ENCODE measurements at regions not wholly inside any gene's neighbourhood (a gene's known extent, or its start where the extent isn't known, plus 50 kb on each side); places are given as distances from the start of the nearest gene placed in this dataset.

DNA sequence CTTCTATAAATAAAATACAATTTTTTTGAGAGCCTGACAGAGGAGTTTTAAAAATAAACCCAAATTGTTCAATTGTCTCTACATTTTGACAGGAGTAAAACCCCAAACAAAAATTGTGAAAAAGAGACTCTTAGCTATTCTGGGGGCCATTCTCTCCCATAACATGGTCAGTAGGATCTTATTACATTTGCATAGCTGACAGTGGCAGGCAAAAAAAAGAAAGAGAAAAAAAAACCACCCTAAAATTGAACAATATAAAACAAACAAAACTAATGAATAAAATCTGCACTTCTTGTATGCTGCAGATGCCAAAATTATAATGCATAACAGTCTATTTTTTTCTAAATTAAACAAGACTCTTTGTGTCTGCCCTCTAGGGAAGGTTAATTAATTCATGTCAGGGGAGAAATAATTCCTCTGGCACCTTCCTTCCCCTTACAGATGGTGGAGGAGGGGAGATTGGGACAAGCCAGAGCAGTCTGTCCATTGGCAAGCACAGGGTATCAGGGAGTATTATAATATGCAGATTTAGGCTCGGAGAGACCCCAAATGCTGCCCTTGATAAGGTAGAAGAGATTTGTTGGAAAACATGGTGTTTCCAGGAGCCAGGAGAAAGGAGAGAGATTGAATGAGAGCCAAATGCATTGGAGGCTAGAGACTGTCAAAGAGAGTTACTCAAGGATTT is 79.7 kb upstream of the CDH6 start:
- no peak for DNase-seq (ENCODE audit: low spot score)
- Mint-ChIP-seq H3K4me3 (ENCODE audit: low read depth) (no peak overlapping the region), H3K36me3 (ENCODE audit: low read depth) (no peaks in the 10 kb centered on the region), H3K9me3 (no peaks in the 10 kb centered on the region), H3K27ac (no peak overlapping the region), H3K4me1 (ENCODE audit: low read depth) (no peaks in the 10 kb centered on the region), H3K27me3 (ENCODE audit: low read depth) (no peaks in the 10 kb centered on the region)
- intact Hi-C loops (cut with micrococcal nuclease), result no loop called here

DNA sequence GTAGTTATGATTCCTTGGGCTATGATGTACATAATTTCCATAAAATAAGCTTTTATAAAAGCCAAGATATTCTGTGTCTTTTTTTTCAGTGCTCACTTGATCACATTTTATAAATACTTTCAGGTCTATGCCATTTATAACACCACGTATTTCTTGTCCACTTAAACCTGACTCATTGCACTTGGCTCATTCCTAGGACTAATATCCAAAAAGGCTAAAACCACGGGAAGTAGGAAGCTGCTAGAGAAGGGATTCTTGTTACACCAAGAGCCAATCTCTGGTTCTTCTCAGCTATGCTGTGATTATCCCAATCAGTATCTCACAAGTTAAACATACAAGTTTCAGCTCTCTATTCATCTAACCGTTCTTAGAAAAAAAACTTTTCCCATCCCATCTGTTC is 80.4 kb upstream of the CDH6 start:
- H3K36me3 Mint-ChIP-seq (ENCODE audit: low read depth), result no peaks in the 10 kb centered on the region
- H3K27ac Mint-ChIP-seq, result no peak overlapping the region
- intact Hi-C loops (cut with micrococcal nuclease), result no loop called here
- no peaks in the 10 kb centered on the region for H3K27me3 Mint-ChIP-seq (ENCODE audit: low read depth)
- no peak overlapping the region for H3K4me3 Mint-ChIP-seq (ENCODE audit: low read depth)
- DNase-seq (ENCODE audit: low spot score), result no peak
- H3K4me1 Mint-ChIP-seq (ENCODE audit: low read depth), result no peaks in the 10 kb centered on the region
- no peaks in the 10 kb centered on the region for H3K9me3 Mint-ChIP-seq

DNA sequence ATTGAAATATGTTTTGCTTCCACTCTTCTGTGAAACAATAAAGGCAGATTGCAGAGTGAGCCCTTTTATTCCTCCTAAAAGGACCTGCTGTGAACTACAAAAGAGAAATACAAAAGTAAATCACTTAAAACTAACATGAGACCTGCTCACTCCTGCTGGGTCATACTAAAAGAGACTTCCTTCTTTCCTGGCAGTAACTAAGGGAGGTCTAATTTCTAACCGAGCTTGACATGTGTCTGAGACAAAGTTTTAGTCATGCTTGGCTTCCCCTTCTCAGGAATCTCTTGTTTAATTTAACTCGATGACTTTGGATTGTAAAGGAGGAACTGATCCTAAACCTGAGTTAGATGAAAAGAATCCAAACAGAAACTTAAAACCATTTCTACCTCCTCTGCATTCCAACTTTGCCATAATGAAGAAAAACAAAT is 86.4 kb upstream of the CDH6 start:
- no peak for DNase-seq (ENCODE audit: low spot score)
- Mint-ChIP-seq H3K4me3 (ENCODE audit: low read depth) (no peak overlapping the region), H3K27ac (no peak overlapping the region), H3K27me3 (ENCODE audit: low read depth) (no peaks in the 10 kb centered on the region), H3K9me3 (no peaks in the 10 kb centered on the region), H3K4me1 (ENCODE audit: low read depth) (no peaks in the 10 kb centered on the region), H3K36me3 (ENCODE audit: low read depth) (no peaks in the 10 kb centered on the region)
- intact Hi-C loops (cut with micrococcal nuclease), result no loop called here

DNA sequence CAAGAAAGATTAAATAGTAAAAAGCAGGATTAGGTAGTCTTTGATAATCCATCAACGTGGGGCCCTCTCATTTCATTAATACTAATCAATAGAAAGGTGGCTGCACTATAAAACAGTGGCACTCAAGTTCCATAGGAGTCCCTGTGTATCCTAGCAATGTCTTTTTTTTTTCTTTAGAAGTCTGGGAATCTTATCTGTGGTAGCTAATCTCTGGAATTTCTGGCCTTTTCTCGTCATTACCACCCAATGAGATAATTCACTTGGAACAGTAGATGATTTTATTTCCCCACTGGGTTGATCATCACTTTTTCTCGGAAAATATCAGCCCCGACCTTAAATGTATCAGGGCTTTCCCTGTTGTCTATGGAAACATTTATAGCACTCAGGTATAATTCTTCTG is 86.8 kb upstream of the CDH6 start:
- Mint-ChIP-seq H3K4me1 (ENCODE audit: low read depth) (no peaks in the 10 kb centered on the region), H3K4me3 (ENCODE audit: low read depth) (no peak overlapping the region), H3K27me3 (ENCODE audit: low read depth) (no peaks in the 10 kb centered on the region), H3K27ac (no peak overlapping the region), H3K9me3 (no peaks in the 10 kb centered on the region), H3K36me3 (ENCODE audit: low read depth) (no peaks in the 10 kb centered on the region)
- intact Hi-C loops (cut with micrococcal nuclease), result no loop called here
- no peak for DNase-seq (ENCODE audit: low spot score)

DNA sequence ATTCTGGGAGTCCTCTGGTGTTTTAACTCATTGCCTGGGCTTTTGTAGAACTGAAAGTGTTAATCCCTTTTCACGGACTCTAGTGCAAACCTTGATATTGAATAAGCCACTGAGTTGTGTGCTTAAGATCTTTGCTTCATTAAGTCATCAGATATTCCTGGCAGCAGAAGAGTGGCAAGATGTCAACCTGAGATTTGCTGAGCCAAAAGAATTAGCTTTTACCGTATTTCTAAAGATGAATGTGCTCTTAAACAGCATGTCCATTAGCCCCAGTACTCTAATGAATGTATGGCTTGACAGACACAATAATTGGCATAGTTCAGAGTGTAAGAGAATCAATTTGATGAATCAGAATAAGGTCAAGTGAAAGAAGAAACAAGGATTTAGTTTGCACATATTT is 87.2 kb upstream of the CDH6 start:
- H3K27ac Mint-ChIP-seq, result no peak overlapping the region
- H3K27me3 Mint-ChIP-seq (ENCODE audit: low read depth), result no peaks in the 10 kb centered on the region
- H3K4me3 Mint-ChIP-seq (ENCODE audit: low read depth), result no peak overlapping the region
- H3K9me3 Mint-ChIP-seq, result no peaks in the 10 kb centered on the region
- H3K36me3 Mint-ChIP-seq (ENCODE audit: low read depth), result no peaks in the 10 kb centered on the region
- no peaks in the 10 kb centered on the region for H3K4me1 Mint-ChIP-seq (ENCODE audit: low read depth)
- no peak for DNase-seq (ENCODE audit: low spot score)
- intact Hi-C loops (cut with micrococcal nuclease), result no loop called here

DNA sequence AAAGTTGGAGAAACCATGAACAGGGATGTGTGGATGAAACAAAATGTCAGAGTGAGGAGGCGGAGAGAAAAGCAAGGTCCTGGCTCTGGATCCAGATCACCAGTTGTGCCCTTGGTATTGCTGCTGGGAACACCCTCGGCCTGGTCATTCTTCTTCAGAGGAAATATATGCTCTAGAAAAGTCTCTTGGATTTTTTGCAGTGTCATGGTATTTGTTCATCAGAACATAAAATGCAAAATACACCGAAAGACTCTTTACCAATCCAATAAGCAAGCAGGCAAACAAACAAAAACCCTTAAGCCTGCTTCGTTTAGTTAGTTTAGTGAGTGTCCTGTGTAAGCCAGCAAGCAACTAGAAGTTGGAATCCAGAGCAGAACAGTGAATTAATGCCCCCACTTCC is 88.7 kb upstream of the CDH6 start:
- DNase-seq (ENCODE audit: low spot score), result no peak
- Mint-ChIP-seq H3K9me3 (no peaks in the 10 kb centered on the region), H3K4me3 (ENCODE audit: low read depth) (no peak overlapping the region), H3K36me3 (ENCODE audit: low read depth) (no peaks in the 10 kb centered on the region), H3K4me1 (ENCODE audit: low read depth) (no peaks in the 10 kb centered on the region), H3K27me3 (ENCODE audit: low read depth) (no peaks in the 10 kb centered on the region), H3K27ac (no peak overlapping the region)
- intact Hi-C loops (cut with micrococcal nuclease), result no loop called here

DNA sequence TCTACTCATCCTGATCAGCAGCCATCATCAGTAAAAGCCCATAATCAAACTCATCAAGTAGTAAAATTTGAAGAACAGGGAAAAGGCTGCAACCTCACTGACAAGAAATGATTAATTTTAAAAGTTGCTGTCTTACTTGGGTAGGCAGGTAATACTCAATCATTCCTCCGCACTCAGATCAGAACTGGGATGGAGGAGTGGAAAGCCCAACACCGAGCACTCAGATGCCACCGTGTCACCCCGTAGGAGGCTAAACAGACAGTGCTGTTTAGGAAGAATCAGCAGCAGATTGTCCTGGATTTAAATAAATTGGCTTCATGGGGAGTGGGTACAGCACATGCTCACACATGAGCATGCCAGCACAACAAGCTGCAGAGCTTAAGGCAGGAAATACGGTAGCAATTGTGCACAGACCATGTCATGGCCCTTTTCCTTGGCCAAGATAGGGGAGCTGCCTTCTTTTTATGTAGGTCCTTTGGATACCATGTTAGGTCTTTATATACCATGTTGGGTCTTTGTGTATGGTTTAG is 92.6 kb upstream of the CDH6 start:
- intact Hi-C loops (cut with micrococcal nuclease), result no loop called here
- Mint-ChIP-seq H3K4me3 (ENCODE audit: low read depth) (no peak overlapping the region), H3K4me1 (ENCODE audit: low read depth) (no peaks in the 10 kb centered on the region), H3K27me3 (ENCODE audit: low read depth) (no peaks in the 10 kb centered on the region), H3K9me3 (no peaks in the 10 kb centered on the region), H3K36me3 (ENCODE audit: low read depth) (no peaks in the 10 kb centered on the region), H3K27ac (no peak overlapping the region)
- no peak for DNase-seq (ENCODE audit: low spot score)

DNA sequence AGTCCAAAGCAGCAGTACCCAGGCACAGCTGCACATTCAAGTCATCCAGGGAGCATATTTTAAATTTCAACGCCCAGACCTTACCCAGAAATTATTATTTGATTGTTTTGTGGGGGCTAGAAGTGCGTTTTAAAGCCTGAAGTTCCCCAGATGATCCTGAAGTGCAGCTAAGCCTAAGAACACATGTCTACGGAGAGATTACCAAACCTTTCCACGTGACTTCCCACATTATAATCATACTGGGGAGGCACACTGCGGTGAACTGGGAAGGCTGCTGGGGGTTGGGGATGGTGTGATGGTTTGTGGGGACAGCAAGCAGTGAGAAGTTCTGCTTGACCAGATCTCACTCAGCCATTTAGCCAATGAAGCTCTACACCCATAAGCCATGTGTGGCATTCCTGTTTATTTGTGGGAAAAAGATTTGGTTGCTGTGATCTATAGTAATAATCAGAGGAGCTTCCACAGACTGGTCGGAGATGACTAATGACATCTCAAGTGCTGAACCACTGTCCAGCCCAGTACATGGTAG is 93.4 kb upstream of the CDH6 start:
- no peak overlapping the region for H3K27ac Mint-ChIP-seq
- intact Hi-C loops (cut with micrococcal nuclease), result no loop called here
- H3K27me3 Mint-ChIP-seq (ENCODE audit: low read depth), result no peaks in the 10 kb centered on the region
- no peak for DNase-seq (ENCODE audit: low spot score)
- H3K4me1 Mint-ChIP-seq (ENCODE audit: low read depth), result no peaks in the 10 kb centered on the region
- peaks cover under 1% of the 10 kb centered on the region for H3K9me3 Mint-ChIP-seq
- H3K36me3 Mint-ChIP-seq (ENCODE audit: low read depth), result no peaks in the 10 kb centered on the region
- H3K4me3 Mint-ChIP-seq (ENCODE audit: low read depth), result no peak overlapping the region

DNA sequence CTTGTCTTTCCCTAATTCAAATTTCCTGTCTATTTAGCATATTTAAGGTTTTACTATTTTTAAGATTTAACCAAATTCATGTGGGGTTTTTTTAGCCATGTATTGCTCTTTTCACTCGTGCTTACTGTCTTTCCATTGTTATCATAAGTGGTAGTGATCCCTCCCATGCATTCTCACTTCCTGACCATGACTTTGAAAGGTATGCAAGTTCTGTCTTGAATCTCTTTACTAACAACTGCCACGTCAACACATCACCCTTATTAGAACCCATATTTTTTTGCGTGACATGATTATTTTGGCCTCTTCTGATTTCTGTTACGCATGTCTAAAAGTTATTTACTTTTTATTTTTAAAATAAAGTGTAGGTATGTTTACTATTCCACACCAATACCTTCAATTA is 94.7 kb upstream of the CDH6 start:
- Mint-ChIP-seq H3K27me3 (ENCODE audit: low read depth) (no peaks in the 10 kb centered on the region), H3K9me3 (peaks cover 5% of the 10 kb centered on the region), H3K4me3 (ENCODE audit: low read depth) (no peak overlapping the region), H3K4me1 (ENCODE audit: low read depth) (no peaks in the 10 kb centered on the region), H3K36me3 (ENCODE audit: low read depth) (no peaks in the 10 kb centered on the region), H3K27ac (no peak overlapping the region)
- DNase-seq (ENCODE audit: low spot score), result no peak
- intact Hi-C loops (cut with micrococcal nuclease), result no loop called here

DNA sequence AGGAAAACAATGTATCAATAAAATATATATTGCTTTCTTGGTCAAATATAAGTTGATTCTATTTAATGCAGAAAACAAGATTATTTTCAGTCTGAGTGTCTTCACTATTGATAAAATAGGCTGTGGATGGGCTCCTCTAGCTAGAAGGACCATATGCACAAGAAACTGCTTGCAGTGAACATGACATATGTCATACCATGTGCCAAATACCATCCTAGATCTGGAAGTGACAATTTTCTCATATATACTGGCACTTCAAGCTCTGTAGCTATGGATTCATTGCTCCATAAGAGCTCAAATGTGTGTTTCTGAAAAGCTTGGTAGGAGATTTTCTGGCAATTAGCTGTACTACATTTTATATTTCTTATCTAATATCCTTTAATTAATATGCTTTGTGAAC is 95.6 kb upstream of the CDH6 start:
- peaks cover 11% of the 10 kb centered on the region for H3K9me3 Mint-ChIP-seq
- no peaks in the 10 kb centered on the region for H3K36me3 Mint-ChIP-seq (ENCODE audit: low read depth)
- intact Hi-C loops (cut with micrococcal nuclease), result no loop called here
- no peak for DNase-seq (ENCODE audit: low spot score)
- H3K27ac Mint-ChIP-seq, result no peak overlapping the region
- H3K27me3 Mint-ChIP-seq (ENCODE audit: low read depth), result no peaks in the 10 kb centered on the region
- H3K4me3 Mint-ChIP-seq (ENCODE audit: low read depth), result no peak overlapping the region
- H3K4me1 Mint-ChIP-seq (ENCODE audit: low read depth), result no peaks in the 10 kb centered on the region

DNA sequence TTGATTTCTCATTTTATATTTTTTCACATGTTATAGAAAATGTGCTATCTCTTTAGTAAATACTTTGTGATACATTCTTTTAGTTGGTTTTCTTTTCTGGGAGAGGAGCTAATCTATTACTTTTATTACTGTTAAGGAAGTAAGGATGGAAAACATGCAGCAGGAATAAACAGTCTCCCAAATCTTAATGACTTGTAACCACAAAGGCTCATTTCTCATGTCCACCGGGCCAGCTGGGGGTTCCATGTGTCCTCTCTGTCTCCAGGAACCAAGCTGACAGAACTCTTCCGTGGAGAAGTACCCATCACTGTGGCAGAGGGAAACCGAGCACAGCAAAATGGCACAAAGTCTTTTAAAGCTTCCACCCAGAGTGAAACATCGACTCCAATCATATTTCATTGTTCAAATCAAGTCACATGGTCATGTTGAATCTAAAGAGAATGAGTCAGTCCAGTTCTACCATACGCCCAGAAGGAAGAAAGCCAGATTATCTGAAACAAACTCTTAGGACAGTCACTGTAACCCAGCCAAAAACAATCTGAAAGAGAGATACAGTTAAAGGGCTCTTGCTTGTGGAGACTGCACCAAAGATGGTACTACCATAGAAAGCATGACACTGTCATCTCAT is 97.1 kb upstream of the CDH6 start:
- Mint-ChIP-seq H3K36me3 (ENCODE audit: low read depth) (no peaks in the 10 kb centered on the region), H3K4me1 (ENCODE audit: low read depth) (no peaks in the 10 kb centered on the region), H3K4me3 (ENCODE audit: low read depth) (no peak overlapping the region), H3K27ac (no peak overlapping the region), H3K9me3 (peaks cover 11% of the 10 kb centered on the region), H3K27me3 (ENCODE audit: low read depth) (no peaks in the 10 kb centered on the region)
- no peak for DNase-seq (ENCODE audit: low spot score)
- intact Hi-C loops (cut with micrococcal nuclease), result no loop called here

DNA sequence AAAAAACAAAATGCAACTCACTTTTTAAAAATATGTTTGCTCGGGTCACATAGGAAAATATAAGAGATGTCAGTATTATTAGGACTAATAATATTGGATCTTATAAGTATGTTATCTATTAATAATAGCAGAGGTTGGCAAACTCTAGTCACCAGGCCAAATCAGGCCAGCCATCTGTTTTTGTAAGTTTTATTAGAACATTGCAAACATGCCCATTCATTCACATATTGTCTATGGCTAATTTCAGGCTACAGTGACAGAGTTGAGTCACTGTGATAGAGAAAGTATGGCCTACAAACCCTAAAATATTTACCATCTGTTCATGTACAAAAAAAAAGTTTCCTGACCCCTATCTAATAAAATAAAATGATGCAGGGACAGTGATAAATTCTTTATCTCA is 97.7 kb upstream of the CDH6 start:
- intact Hi-C loops (cut with micrococcal nuclease), result no loop called here
- Mint-ChIP-seq H3K36me3 (ENCODE audit: low read depth) (no peaks in the 10 kb centered on the region), H3K27ac (no peak overlapping the region), H3K4me1 (ENCODE audit: low read depth) (no peaks in the 10 kb centered on the region), H3K4me3 (ENCODE audit: low read depth) (no peak overlapping the region), H3K27me3 (ENCODE audit: low read depth) (no peaks in the 10 kb centered on the region), H3K9me3 (peaks cover 11% of the 10 kb centered on the region)
- DNase-seq (ENCODE audit: low spot score), result no peak

DNA sequence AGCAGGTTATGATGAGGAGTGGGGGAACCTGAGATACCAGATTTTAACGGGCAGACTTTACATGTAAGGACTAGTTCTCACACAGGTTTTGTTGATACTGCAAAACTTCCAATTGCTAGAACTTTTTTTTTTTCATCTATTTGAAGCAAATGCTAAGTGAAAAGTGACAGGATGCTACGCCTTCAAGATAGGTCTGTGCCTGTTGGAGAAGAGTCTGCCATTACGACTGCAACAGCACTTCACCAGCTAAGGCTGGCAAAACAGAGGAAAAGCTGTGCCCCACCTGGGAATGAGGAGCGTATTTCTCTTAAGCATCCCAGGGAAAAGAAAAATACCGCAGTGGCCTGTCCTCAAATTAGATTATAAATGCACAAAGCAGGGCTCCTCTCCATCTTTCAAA is 102.0 kb upstream of the CDH6 start:
- Mint-ChIP-seq H3K4me1 (ENCODE audit: low read depth) (no peaks in the 10 kb centered on the region), H3K27me3 (ENCODE audit: low read depth) (no peaks in the 10 kb centered on the region), H3K36me3 (ENCODE audit: low read depth) (no peaks in the 10 kb centered on the region), H3K9me3 (peaks cover 19% of the 10 kb centered on the region), H3K4me3 (ENCODE audit: low read depth) (no peak overlapping the region), H3K27ac (no peak overlapping the region)
- intact Hi-C loops (cut with micrococcal nuclease), result no loop called here
- no peak for DNase-seq (ENCODE audit: low spot score)
